ENCODE measurements at regions not wholly inside any gene's neighbourhood (a gene's known extent, or its start where the extent isn't known, plus 50 kb on each side); places are given as distances from the start of the nearest gene placed in this dataset.

DNA sequence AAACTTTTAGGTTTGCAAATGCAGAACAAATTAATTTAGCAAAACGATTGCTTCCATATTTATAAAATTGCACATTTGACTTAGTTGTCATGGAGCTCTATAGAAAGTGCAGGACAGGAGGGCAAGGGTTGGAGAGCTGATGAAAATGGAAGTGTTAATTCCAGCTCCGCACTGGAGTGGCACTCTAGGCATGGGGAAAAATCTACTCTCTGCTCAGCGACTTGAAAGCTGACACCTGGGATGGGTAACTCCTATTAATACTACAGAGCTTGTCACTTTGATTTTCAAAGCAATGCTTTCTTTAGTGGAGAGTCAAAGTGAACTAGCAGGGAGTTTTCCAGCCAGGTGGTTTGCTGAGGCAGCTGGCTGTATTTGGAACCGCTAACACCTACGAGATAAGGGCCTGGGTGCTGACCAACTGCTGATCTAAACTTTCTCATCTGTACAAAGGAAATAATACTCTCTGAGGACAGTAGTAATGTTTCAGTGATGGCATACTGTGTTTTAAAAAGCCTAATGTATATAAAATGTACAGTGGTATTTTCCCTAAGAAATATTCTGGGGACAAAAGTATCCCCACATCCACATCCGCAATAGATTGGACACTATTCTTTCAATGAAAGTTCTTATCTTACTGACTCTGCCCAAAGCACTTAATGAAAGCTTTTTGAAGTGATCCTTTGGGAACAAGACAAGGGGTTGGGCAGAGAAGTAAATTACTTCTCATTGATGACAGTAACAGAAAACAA, 444.3 kb downstream of the GPAM start:
- DNase-seq (ENCODE audit: low read depth), result no peak

DNA sequence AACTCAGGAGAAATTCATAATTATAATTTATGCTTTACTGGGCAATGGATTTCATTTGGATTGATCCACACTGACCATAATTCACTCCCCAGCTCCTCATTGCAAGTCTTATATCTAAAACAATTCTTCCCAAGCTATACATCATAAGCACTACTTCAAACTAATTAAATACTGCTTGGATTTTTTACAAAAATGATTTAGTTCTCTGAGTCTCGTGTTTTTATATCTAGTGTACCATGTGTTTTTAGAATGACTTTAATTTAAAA, 443.8 kb downstream of the GPAM start:
- no peak for DNase-seq (ENCODE audit: low read depth)

DNA sequence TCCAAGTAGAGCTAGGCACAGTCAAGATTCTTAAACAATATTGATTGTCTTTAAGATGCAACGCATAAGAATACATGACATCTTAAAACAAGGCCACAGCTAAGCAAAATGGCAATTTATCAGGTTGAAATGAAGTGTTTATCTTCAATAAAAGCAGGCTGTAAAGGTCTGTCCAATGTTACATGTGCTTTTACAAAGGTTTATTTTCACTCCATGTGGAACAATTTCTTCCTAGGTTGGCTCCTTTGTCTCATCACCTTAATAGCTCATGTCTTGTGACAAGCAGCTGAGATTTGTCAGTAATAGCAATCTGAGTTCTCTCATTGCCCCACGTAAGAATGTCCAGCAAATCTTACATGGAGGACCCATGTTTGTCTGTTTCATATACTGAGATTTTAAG, 437.6 kb downstream of the GPAM start:
- DNase-seq (ENCODE audit: low read depth), result no peak

DNA sequence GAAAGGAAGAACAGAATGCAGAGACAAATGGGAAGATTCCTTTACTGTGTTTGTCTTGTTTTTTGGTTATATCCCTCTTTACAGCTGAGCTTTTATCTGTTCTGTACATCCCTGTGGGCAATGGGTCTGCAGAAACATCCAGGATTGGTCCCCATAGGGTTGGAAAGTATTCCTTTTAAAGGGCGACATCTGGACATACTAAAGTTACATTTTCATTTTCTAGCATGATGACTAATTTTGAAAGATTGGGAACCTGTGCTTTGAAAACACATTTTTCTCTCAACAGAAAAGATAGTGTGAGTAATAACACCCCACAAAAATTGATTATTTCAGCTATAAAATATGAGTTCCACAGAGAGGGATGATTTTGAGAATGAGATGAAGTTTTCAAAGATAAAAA, 435.8 kb downstream of the GPAM start:
- DNase-seq (ENCODE audit: low read depth), result no peak

DNA sequence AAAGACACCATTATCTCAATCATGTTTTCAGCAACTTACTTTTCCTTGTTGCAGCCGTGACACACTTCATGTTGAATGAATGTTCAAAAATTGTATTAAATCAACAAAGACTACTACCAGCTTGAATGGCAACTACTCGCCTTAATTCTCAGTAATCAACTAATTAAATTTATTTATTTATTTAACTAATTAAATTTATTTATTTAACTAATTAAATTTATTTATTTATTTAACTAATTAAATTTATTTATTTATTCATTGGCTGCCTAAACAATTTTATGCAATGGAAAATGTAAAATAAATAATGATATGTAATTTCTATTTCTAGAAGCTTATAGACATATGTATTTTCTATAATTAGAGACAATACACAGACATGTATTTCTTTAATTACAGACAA, 435.4 kb downstream of the GPAM start:
- DNase-seq (ENCODE audit: low read depth), result no peak

DNA sequence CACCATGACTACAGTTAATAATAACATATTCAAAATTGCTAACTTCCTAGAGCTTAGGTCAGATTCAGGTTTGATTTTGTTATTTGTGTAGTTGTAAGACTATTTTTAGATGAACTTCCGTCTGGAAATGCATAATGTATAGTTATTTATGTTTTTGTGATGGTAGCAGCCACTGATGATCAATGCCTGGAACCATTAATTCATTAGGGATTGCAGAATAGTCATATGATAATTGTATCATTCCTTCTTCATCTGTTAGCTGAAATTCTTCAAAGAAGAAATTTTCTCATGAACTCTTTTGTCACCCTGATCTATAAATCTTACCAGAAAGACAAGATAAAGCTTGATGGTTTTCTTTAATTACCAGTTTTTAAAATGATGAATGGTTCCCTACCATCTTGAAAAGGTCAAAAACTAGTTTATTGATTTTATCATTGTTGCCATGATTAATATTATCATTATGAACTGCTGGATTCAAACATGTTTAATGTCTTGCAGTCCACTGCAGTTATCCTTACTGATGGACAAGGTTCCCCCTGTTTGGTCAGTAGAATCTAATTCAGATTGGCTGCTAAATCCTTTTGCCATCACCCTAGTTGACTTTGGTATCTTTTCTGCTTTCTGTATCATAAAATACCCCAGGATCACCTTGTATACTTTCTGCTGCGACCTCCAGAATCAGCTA, 433.3 kb downstream of the GPAM start:
- no peak for DNase-seq (ENCODE audit: low read depth)

DNA sequence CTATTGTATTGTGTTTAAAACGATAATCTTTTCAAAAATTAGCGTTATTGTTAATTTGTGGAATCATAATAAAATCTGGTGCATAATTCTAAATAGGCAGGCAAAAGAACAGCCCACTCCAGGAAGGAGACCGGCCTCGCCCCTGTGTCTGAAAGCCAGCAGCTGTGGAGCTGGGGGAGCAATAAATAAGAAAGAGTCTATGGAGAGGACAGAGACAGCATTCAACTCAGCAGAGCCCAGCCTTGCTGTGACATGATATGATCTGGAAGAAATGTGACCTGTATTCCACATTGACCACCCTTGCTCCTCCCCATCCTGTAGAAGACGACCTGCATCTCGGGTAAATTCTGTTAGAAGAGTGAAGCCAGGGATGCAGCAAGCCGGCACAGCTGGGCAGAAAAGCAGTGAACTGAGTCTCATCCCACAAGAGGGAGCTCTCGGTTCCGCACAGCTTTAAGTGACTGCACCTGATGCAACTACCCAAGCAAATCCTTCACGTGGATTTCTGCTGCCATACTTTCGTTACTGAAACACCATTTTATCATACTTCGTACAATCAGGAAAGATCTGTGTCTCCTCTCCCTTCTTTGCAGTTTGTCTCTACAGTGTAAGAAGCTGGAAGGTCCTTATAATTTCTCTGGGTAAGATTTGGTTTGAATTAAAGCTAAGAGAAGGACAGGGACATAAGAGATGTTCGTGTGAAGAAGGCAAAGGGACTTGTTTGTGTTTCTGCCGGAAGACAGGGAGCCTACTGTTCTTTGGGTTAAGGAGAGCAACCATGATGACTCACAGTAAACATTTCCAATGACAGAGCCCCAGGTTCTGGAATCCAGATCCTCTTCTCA, 427.1 kb downstream of the GPAM start:
- DNase-seq (ENCODE audit: low read depth), result peak; percentile 8

DNA sequence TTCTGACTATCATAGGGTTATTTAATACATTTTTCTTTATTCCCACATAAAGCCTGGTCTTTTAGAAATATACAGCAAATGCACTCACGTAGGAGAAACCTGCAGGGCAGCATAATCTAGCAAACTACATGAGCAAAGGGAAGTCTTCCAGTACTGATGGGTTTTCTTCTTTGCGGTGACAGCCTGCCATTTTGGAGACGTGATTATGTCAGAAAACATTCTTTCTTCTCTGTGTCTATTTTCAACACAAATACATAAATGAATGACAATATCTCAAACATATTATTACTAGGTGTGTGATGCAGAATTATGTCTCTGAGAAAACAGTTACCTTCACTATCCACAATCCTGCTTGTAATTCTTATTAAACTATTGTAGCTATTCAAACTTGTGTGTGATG, 425.0 kb downstream of the GPAM start:
- DNase-seq (ENCODE audit: low read depth), result no peak

DNA sequence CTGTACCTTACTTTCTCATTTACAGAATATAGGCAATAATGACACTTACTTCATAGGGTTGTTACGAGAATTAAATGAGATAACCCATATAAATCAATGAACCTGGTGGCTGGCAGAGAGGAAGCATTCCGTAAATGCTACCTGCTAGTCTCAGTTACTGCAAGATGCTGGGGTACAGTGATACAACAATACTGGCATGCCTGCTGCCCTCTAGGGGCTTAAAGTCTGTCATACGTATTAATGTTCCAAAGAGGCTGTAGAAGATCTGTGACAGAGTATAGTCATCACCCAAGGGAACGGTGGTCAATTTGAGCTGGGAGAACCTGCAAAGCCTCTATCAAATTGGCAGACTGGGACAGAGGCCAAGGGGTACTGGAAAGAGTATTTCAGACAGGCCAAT, 421.5 kb downstream of the GPAM start:
- no peak for DNase-seq (ENCODE audit: low read depth)

DNA sequence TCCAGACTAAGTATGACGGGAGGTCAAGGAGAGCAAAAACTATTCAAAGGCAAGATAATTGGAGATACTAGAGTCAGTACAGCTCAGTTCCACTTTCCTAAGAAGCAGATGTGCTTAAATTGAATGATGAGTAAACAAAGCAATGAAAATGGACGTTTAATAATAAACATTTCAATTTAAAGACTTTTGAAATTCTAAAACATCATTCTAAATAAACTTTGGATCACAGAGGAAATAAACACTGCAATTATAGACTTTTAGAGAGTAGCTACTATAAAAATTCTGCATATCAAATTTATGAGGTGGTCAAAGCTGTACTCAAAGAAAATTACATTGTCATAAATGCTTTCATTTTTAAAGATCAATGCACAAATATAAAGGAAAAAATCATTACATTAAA, 418.3 kb downstream of the GPAM start:
- no peak for DNase-seq (ENCODE audit: low read depth)

DNA sequence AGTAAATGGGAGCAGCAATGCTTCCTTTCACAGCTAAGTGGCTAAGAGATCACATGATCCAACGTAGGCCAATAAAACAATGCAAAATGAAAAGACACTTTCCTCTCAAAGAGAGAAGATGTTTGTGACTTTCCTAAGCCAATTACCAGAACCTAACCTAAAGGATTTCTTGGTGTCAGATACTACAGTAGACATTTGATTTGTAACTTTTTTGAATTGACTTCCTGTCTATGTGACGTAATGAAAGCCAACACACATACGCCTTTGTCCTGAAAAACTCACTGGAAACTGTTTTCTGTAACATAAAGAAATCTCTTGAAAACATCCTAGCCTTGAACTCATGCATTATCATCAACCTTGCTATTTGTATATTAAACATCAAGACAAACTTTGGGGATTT, 417.1 kb downstream of the GPAM start:
- no peak for DNase-seq (ENCODE audit: low read depth)

DNA sequence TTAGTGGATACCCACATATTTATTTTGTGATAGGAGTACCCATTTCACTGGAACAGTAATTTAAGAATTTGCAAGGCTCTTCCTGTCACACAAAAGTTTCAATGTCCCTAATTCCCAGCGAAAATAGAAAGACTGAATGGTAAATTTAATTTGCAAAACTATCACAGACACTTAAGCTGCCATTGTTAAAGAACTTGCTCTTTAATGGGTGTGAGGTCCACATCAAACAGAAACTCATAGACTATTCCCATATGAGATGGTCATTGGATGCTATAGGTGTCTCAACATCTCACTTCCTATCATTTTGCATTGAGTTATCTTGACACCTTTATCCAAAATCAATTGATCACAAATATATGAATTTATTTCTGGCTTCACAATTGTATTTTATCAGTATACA, 415.9 kb downstream of the GPAM start:
- DNase-seq (ENCODE audit: low read depth), result no peak

DNA sequence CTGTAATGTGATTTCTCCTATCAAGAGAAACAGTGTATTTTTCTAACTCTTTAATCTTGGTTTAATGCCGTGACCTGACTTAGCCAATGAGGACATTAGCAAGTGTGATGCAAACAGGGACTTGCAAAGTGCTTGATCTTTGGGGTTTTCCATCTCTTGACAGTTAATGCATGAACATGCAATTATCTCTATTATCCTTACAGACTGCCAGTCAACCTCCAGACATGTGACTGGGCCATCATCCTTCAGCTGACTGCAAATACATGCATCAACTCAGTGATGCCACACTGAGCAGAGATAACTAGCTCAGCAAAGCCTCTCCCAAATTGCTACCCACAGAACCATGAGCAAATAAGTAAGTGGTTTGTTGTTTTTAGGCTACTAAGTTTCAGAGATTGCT, 409.6 kb downstream of the GPAM start:
- DNase-seq (ENCODE audit: low read depth), result no peak

DNA sequence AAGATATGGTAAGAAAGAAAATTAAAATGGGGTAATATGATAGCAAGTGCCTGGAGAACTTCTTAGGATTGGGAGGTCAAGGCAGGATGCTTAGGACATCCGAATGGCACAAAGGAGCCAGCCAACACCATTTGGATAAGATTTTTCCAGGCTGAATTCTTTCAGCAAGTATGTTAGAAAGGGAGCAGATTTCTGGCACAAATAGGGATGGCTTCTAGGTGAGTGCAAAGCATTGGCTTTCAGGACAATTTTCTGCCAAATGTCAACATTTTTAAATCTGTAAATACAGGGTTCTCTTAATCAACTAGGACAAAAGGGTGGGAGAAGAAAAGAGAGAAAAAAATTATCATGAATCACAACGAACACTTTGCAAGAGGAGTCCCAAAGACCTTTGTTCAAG, 409.1 kb downstream of the GPAM start:
- DNase-seq (ENCODE audit: low read depth), result no peak

DNA sequence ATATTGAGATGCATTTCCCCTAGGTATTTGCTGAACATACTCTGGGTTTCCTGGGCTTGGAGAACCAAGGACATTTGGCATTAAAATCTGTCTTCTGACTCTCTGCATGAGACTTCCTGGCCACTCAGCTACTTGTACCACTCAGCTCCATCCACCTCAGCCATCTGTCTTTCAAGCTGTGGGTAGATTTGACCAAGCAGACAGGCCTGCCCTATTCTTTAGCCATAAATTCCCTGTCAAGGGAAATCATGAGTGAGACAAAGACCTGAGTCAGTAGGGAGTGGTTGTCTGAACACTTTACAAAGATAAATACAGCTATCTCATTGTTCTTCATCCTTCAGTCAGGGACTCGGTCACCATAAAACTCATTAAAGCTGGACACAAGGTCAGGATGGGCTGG, 399.1 kb downstream of the GPAM start:
- no peak for DNase-seq (ENCODE audit: low read depth)

DNA sequence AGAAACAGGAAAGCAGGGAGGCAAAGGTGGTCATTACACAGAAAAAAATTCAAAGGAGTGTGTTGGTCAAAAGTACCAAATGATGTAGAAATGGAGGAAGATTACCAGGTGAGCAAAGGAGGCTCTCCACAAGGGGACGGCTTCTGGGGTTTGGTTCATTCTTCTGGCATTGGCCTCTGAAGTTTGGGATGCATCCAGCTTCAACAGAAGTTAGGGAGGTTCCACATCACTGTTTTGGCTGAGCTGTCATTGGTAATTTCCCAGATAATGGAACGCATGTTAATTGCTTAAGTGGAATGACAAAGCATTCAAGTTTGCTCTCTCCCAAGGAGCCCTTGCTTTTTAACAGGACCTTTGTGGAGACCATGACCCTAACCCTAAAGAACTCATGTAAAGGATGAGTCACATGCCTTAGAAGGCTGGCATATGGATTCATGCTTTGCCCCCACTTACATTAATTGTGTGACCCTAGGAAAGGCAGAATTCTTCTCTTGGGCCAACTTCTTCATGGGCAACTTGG, 398.6 kb downstream of the GPAM start:
- DNase-seq (ENCODE audit: low read depth), result no peak

DNA sequence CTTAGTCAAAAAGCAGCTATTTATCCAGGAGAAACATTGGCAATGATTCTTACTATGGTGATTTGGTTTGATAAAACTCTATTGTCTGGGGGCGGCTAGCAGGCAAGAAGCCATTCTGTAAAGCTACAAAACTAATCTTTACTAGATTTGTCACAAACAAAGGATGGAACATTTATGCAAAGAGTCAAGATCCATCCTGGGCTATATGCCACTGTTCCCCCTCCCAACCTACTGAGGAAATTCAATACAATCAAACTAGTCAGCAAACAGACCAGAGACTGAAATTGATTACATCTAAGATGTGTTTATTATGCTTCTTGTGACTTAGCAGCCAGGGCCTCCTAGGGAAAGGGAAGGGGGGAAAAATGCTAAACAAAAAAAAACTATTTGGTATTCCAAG, 397.6 kb downstream of the GPAM start:
- no peak for DNase-seq (ENCODE audit: low read depth)

DNA sequence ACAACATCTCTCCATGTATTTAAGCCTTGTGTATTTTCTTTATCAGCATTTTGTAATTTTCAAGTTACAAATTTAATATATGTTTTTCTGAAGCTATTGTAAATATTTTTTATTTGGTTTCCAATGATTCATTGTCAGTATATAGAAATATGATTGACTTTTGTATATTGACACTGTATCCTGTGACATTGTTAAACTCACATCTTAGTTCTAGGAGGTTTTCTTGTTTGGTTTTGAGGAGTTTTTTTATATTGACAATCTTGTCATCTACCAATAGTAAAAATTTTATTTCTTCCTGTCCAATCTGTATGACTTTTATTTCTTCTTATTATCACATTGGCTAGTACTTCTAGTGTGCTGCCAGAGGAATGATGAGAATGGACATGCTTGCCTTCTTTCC, 393.7 kb downstream of the GPAM start:
- DNase-seq (ENCODE audit: low read depth), result no peak

DNA sequence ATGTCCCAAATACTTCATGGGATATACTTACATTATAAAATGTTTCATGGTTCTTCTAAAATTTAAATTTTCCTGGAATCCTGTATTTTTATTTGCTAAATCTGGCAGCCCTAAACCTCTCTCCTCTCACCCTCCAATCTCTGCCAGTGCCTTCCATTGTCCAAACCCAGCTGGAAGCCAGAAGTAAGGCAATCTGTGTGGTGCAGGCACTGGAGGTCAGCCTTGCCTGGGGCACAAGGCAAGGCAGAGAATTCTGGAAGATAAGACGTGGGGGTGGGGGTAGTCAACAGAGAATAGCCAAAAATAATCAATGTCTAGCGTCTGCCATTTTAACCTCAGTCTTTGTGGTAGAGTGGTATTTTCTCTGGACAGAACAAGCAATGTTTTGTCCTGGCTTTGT, 381.7 kb downstream of the GPAM start:
- DNase-seq (ENCODE audit: low read depth), result no peak

DNA sequence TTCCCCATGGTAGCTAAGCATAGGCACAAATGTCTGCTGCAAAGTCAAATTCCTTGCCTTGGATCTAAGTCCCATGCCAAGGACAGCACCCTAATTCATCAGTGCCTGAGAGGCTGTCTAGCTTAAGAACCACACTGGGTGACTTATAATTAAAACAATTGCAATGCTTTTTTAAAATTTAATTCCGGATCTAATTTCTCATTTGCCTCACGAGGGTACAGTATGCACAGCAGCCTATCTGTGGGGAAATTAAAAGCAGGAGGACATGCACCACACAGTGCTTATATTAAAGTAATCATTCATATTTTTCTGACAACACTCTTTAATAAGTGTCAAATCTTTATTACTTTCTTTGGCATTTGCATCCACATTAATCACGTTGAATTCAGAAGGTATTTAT, 378.8 kb downstream of the GPAM start:
- DNase-seq (ENCODE audit: low read depth), result no peak

DNA sequence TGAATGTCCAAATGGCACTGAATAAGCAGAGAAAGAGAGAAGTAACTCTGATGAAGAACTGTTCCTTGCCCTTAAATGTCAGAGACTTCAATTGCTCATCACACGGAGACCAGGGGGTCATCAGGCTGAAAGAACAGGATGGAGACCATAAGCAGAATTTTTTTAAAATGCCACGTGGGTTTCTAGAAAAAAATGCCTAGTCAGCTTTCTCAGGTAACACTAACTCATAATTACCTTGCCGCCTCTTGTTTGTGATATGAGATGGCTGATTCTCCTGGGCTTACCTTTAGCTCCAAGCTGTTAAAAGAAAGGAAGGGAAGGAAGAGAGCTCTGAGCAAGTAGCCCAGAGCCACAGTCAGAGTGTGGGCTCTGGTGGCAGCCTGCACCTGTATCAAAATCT, 372.0 kb downstream of the GPAM start:
- DNase-seq (ENCODE audit: low read depth), result no peak

DNA sequence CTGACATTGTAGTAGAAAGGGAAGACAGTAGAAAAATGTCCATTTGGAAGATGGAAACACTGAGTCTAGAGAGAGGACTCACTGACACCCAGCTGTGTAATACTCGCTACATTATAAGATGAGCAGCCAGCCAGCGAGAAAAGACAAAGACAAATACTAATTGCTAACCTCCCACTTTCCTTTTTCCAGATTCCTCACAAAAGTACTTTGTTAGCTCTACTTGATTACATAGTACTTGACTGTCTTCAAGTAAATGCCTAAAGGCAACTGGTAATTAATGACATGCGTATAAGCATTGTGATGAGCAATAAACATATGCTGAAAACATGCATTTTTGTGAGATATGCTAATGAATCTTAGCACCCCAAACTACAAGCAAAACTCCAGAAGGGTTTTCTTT, 363.1 kb downstream of the GPAM start:
- no peak for DNase-seq (ENCODE audit: low read depth)

DNA sequence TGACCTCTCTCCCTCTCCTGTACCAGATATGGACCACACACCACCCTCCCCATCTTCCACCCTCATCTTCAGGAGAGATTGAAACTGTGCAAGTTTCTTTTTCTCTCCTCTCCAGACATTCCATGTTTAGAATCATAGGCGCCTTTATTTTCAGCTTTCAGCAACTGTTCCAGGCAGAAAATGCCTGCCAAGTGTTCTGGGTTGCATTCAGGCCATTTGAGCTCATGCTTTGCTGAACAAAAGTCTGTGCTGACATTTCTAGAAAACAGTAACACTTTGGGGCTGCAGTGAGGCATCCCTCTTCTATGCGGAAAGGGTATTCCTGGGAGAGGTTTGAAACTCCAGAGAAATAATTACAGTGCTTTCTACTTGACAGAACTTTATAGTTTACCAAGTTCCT, 361.7 kb downstream of the GPAM start:
- no peak for DNase-seq (ENCODE audit: low read depth)

Data from iris pigment epithelial cell (primary cell).